ENCODE measurements at regions not wholly inside any gene's neighbourhood (a gene's known extent, or its start where the extent isn't known, plus 50 kb on each side); places are given as distances from the start of the nearest gene placed in this dataset.

GRCh38 chr3:76652524-76652923 lies 387.4 kb upstream of the ROBO2 start:
- H3K27ac Mint-ChIP-seq, result no peak overlapping the region
- TF ChIP-seq CTCF (IDR thresholded peaks at IDR 0.05; ENCODE audit: unreplicated experiment), result no peak

GRCh38 chr3:76653640-76654251 lies 386.2 kb upstream of the ROBO2 start:
- Mint-ChIP-seq H3K36me3 (no peaks in the 10 kb centered on the region), H3K27me3 (ENCODE audit: low read depth) (peaks cover 2% of the 10 kb centered on the region), H3K4me1 (no peaks in the 10 kb centered on the region), H3K4me3 (no peak overlapping the region), H3K9me3 (no peaks in the 10 kb centered on the region), H3K27ac (no peak overlapping the region)
- TF ChIP-seq CTCF (IDR thresholded peaks at IDR 0.05; ENCODE audit: unreplicated experiment), result no peak
- DNase-seq (ENCODE audit: low spot score in 2 of 2, unreplicated experiment in 2 of 2), result no peak

More at GRCh38 chr3:76652524-76652923, 387.4 kb upstream of the ROBO2 start:
- Mint-ChIP-seq H3K36me3 (no peaks in the 10 kb centered on the region), H3K4me3 (no peak overlapping the region), H3K27me3 (ENCODE audit: low read depth) (peaks cover 2% of the 10 kb centered on the region), H3K4me1 (no peaks in the 10 kb centered on the region), H3K9me3 (no peaks in the 10 kb centered on the region)
- DNase-seq (ENCODE audit: low spot score in 2 of 2, unreplicated experiment in 2 of 2), result no peak

- H3K4me1 Mint-ChIP-seq, result no peaks in the 10 kb centered on the region
- H3K36me3 Mint-ChIP-seq, result no peaks in the 10 kb centered on the region
- H3K27ac Mint-ChIP-seq, result no peak overlapping the region
- H3K27me3 Mint-ChIP-seq (ENCODE audit: low read depth), result no peaks in the 10 kb centered on the region
- H3K9me3 Mint-ChIP-seq, result peaks cover 5% of the 10 kb centered on the region
- TF ChIP-seq CTCF (IDR thresholded peaks at IDR 0.05; ENCODE audit: unreplicated experiment), result no peak
- H3K4me3 Mint-ChIP-seq, result no peak overlapping the region
- DNase-seq (ENCODE audit: low spot score in 2 of 2, unreplicated experiment in 2 of 2), result no peak
Measured at GRCh38 chr3:76656531-76657070, 383.3 kb upstream of the ROBO2 start.

GRCh38 chr3:76657909-76658308 lies 382.0 kb upstream of the ROBO2 start:
- Mint-ChIP-seq H3K27me3 (ENCODE audit: low read depth) (no peaks in the 10 kb centered on the region), H3K9me3 (peaks cover 6% of the 10 kb centered on the region), H3K4me1 (no peaks in the 10 kb centered on the region), H3K27ac (no peak overlapping the region), H3K4me3 (no peak overlapping the region), H3K36me3 (no peaks in the 10 kb centered on the region)
- TF ChIP-seq CTCF (IDR thresholded peaks at IDR 0.05; ENCODE audit: unreplicated experiment), result no peak
- DNase-seq (ENCODE audit: low spot score in 2 of 2, unreplicated experiment in 2 of 2), result no peak

GRCh38 chr3:76661527-76662250 lies 378.2 kb upstream of the ROBO2 start:
- Mint-ChIP-seq H3K9me3 (peaks cover 6% of the 10 kb centered on the region), H3K4me1 (no peaks in the 10 kb centered on the region), H3K4me3 (no peak overlapping the region), H3K36me3 (no peaks in the 10 kb centered on the region), H3K27ac (no peak overlapping the region), H3K27me3 (ENCODE audit: low read depth) (no peaks in the 10 kb centered on the region)
- DNase-seq (ENCODE audit: low spot score in 2 of 2, unreplicated experiment in 2 of 2), result no peak
- no peak for TF ChIP-seq CTCF (IDR thresholded peaks at IDR 0.05; ENCODE audit: unreplicated experiment)
